Endodermal cell (in vitro differentiated cells): ENCODE measurements at regions not wholly inside any gene's neighbourhood (a gene's known extent, or its start where the extent isn't known, plus 50 kb on each side); places are given as distances from the start of the nearest gene placed in this dataset.

Experiments used
- DNase-seq: peaks from one replicate; pipeline ENCODE4 v3.0.0-alpha.2; 2017
- H3K27ac ChIP-seq: 2 replicates; pipeline ENCODE4 v1.5.1; 2013; ENCODE audit warnings: mild to moderate bottlenecking, low read depth, low read length, moderate library complexity
- H3K27me3 ChIP-seq: 2 replicates; pipeline ENCODE4 v1.6.1; 2013; ENCODE audit warnings: mild to moderate bottlenecking, low read length, moderate library complexity; ENCODE audit not compliant: insufficient read depth, control insufficient read depth, poor library complexity, severe bottlenecking
- H3K36me3 ChIP-seq: 2 replicates; pipeline ENCODE4 v1.7.0; 2013; ENCODE audit warnings: mild to moderate bottlenecking, low read length, moderate library complexity; ENCODE audit not compliant: control insufficient read depth, insufficient read depth
- H3K4me1 ChIP-seq: one replicate; pipeline ENCODE4 v1.7.0; 2013; ENCODE audit warnings: low read length; ENCODE audit not compliant: control insufficient read depth, insufficient read depth
- H3K4me3 ChIP-seq: 2 replicates; pipeline ENCODE4 v1.5.1; 2013; ENCODE audit warnings: mild to moderate bottlenecking, low read length, moderate library complexity
- H3K9ac ChIP-seq: 2 replicates; pipeline ENCODE4 v1.6.1; 2013; ENCODE audit warnings: mild to moderate bottlenecking, low read length, moderate library complexity; ENCODE audit not compliant: poor library complexity, severe bottlenecking; ENCODE audit errors: extremely low read depth
- H3K9me3 ChIP-seq: 2 replicates; pipeline ENCODE4 v1.6.1; 2013; ENCODE audit warnings: mild to moderate bottlenecking, low read length, moderate library complexity; ENCODE audit not compliant: control insufficient read depth
- H3K27ac Mint-ChIP-seq: 2 replicates; pipeline ENCODE4 v1.8.0; 2020; ENCODE audit warnings: mixed read lengths
- H3K27me3 Mint-ChIP-seq: 2 replicates; pipeline ENCODE4 v1.8.0; 2021; ENCODE audit warnings: mild to moderate bottlenecking, mixed read lengths; ENCODE audit not compliant: insufficient read depth
- H3K36me3 Mint-ChIP-seq: 2 replicates; pipeline ENCODE4 v1.8.0; 2020; ENCODE audit warnings: low read depth, mixed read lengths
- H3K4me1 Mint-ChIP-seq: 2 replicates; pipeline ENCODE4 v1.8.0; 2020; ENCODE audit warnings: mixed read lengths
- H3K4me3 Mint-ChIP-seq: 2 replicates; pipeline ENCODE4 v1.8.0; 2020; ENCODE audit warnings: mild to moderate bottlenecking, moderate library complexity, mixed read lengths
- H3K9me3 Mint-ChIP-seq: 2 replicates; pipeline ENCODE4 v1.8.0; 2020; ENCODE audit warnings: mild to moderate bottlenecking, mixed read lengths
- CTCF ChIP-seq: fragments of 200-600 bp; sonication (generic); conservative IDR thresholded peaks from 2 replicates; pipeline ENCODE4 v1.5.0; 2021; ENCODE audit warnings: antibody characterized with exemption, mild to moderate bottlenecking
- WGBS, 2 experiments: methylation state at CpG; one replicate each; pipeline versions ENCODE4 v1.1.5 to v1.1.7; 2013; ENCODE audit warnings: missing lambda C conversion rate in 2 of 2, mixed read lengths in 1 of 2; ENCODE audit not compliant: insufficient coverage in 1 of 2, insufficient read length in 1 of 2; 5-methylcytosine and 5-hydroxymethylcytosine counted together

- H3K36me3 ChIP-seq, result no peaks in the 10 kb centered on the region
- Mint-ChIP-seq H3K27ac (no peak overlapping the region), H3K36me3 (no peaks in the 10 kb centered on the region), H3K9me3 (no peaks in the 10 kb centered on the region), H3K27me3 (no peaks in the 10 kb centered on the region), H3K4me3 (no peak overlapping the region), H3K4me1 (no peaks in the 10 kb centered on the region)
- no peaks in the 10 kb centered on the region for H3K9me3 ChIP-seq
- H3K9ac ChIP-seq, result no peak overlapping the region
- no peaks in the 10 kb centered on the region for H3K27me3 ChIP-seq
- H3K4me1 ChIP-seq, result no peaks in the 10 kb centered on the region
- no peak overlapping the region for H3K27ac ChIP-seq
- no peak overlapping the region for H3K4me3 ChIP-seq
- TF ChIP-seq CTCF, result no peak
- WGBS, 2 experiments, result 73 to 78% methylated on average over 3 of the region's 3 CpGs
- no peak for DNase-seq
These were observed 1242.5 kb upstream of the GBE1 start for GRCh38 chr3:83003917-83004316.

- H3K27ac ChIP-seq, result no peak overlapping the region
- no peaks in the 10 kb centered on the region for H3K27me3 ChIP-seq
- no peak overlapping the region for H3K9ac ChIP-seq
- H3K9me3 ChIP-seq, result no peaks in the 10 kb centered on the region
- Mint-ChIP-seq H3K27me3 (no peaks in the 10 kb centered on the region), H3K9me3 (no peaks in the 10 kb centered on the region), H3K27ac (no peak overlapping the region), H3K4me3 (no peak overlapping the region), H3K4me1 (no peaks in the 10 kb centered on the region), H3K36me3 (no peaks in the 10 kb centered on the region)
- H3K4me3 ChIP-seq, result no peak overlapping the region
- WGBS, 2 experiments, result 43 to 90% methylated on average over 1 to 2 of the region's 3 CpGs
- no peaks in the 10 kb centered on the region for H3K4me1 ChIP-seq
- H3K36me3 ChIP-seq, result no peaks in the 10 kb centered on the region
- no peak for TF ChIP-seq CTCF
- DNase-seq, result no peak
These were observed 1241.5 kb upstream of the GBE1 start for GRCh38 chr3:83002869-83003445.

- H3K36me3 ChIP-seq, result no peaks in the 10 kb centered on the region
- DNase-seq, result no peak
- no peak overlapping the region for H3K27ac Mint-ChIP-seq
- no peaks in the 10 kb centered on the region for H3K4me1 ChIP-seq
- H3K4me1 Mint-ChIP-seq, result no peaks in the 10 kb centered on the region
- no peaks in the 10 kb centered on the region for H3K27me3 Mint-ChIP-seq
- no peak overlapping the region for H3K27ac ChIP-seq
- H3K9me3 ChIP-seq, result no peaks in the 10 kb centered on the region
- WGBS, 2 experiments, result 70 to 100% methylated on average over 1 of the region's 1 CpG
- H3K9me3 Mint-ChIP-seq, result peaks cover 16% of the 10 kb centered on the region
- TF ChIP-seq CTCF, result no peak
- H3K4me3 Mint-ChIP-seq, result no peak overlapping the region
- no peaks in the 10 kb centered on the region for H3K36me3 Mint-ChIP-seq
- H3K4me3 ChIP-seq, result no peak overlapping the region
- H3K27me3 ChIP-seq, result no peaks in the 10 kb centered on the region
- no peak overlapping the region for H3K9ac ChIP-seq
These were observed 1238.3 kb upstream of the GBE1 start for GRCh38 chr3:82999777-83000176.
